B cell (primary cell): ENCODE measurements at regions not wholly inside any gene's neighbourhood (a gene's known extent, or its start where the extent isn't known, plus 50 kb on each side); places are given as distances from the start of the nearest gene placed in this dataset.

Experiments
- EZH2 ChIP-seq: IDR thresholded peaks from 2 replicates; pipeline ENCODE4 v1.6.1; 2012; ENCODE audit warnings: borderline replicate concordance, low read depth, mild to moderate bottlenecking, moderate library complexity, low read length; ENCODE audit not compliant: insufficient read depth, poor library complexity, severe bottlenecking
- TF ChIP-seq, protein P1 (sequence below): fragments of 200-600 bp; IDR thresholded peaks from one replicate; pipeline ENCODE4 v1.8.0; 2022; ENCODE audit warnings: antibody characterized with exemption, mild to moderate bottlenecking

DNA sequence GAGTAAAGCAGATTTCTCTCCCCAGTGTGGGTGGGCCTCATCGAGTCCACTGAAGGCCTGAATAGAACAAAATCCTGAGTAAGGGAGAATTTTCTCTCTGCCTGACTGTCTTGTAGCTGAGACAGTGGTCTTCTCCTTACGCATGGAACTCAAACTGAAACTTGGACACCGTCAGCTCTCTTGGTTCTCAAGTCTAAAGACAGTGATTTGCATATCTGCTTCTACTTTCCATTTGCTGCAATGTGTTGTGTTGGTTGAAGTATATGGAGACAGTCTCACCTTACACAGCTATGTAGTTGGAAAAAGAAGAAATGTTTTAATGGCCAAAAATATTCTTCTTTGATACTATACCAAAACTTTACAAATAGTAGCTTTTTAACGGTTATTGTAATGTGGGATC lies 160.2 kb upstream of the LMNTD1 start:
- TF ChIP-seq, protein P1, sequence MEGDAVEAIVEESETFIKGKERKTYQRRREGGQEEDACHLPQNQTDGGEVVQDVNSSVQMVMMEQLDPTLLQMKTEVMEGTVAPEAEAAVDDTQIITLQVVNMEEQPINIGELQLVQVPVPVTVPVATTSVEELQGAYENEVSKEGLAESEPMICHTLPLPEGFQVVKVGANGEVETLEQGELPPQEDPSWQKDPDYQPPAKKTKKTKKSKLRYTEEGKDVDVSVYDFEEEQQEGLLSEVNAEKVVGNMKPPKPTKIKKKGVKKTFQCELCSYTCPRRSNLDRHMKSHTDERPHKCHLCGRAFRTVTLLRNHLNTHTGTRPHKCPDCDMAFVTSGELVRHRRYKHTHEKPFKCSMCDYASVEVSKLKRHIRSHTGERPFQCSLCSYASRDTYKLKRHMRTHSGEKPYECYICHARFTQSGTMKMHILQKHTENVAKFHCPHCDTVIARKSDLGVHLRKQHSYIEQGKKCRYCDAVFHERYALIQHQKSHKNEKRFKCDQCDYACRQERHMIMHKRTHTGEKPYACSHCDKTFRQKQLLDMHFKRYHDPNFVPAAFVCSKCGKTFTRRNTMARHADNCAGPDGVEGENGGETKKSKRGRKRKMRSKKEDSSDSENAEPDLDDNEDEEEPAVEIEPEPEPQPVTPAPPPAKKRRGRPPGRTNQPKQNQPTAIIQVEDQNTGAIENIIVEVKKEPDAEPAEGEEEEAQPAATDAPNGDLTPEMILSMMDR = no peak
- TF ChIP-seq EZH2 = no peak
